ENCODE measurements at regions not wholly inside any gene's neighbourhood (a gene's known extent, or its start where the extent isn't known, plus 50 kb on each side); places are given as distances from the start of the nearest gene placed in this dataset.

- no peak for TF ChIP-seq POLR2A (IDR thresholded peaks at IDR 0.05)
- TF ChIP-seq CTCF (IDR thresholded peaks at IDR 0.05 in 8 of 11, conservative IDR thresholded peaks at IDR 0.05 in 3 of 11): no peak
- TF ChIP-seq POLR2AphosphoS5 (IDR thresholded peaks at IDR 0.05): no peak
These were observed 408.8 kb downstream of the OCA2 start for GRCh38 chr15:27690290-27690689.

Data from spleen (tissue), 7 donors.